Epithelial cell of esophagus (primary cell): ENCODE measurements at regions not wholly inside any gene's neighbourhood (a gene's known extent, or its start where the extent isn't known, plus 50 kb on each side); places are given as distances from the start of the nearest gene placed in this dataset.
A peak's percentile ranks its signal among the peaks of the same experiment; 100 is the strongest.

ENCODE experiments used
- DNase-seq: peaks from one replicate; pipeline ENCODE4 v3.0.0; 2010; ENCODE audit warnings: low read depth
- H3K4me3 ChIP-seq: 2 replicates; pipeline ENCODE4 v1.5.1; 2011; ENCODE audit warnings: mild to moderate bottlenecking, low read length, control low read depth
- CTCF ChIP-seq: IDR thresholded peaks from 2 replicates; pipeline ENCODE4 v1.5.1; 2011; ENCODE audit warnings: low read depth, mild to moderate bottlenecking, low read length, control low read depth, inconsistent platforms; ENCODE audit not compliant: insufficient read depth; ENCODE audit errors: missing control alignments

GRCh38 chr3:190768891-190769290 lies 93.6 kb downstream of the GMNC start:
- no peak for DNase-seq
- no peak for TF ChIP-seq CTCF
- no peak overlapping the region for H3K4me3 ChIP-seq

GRCh38 chr3:190767851-190768250 lies 94.6 kb downstream of the GMNC start:
- no peak for DNase-seq
- no peak overlapping the region for H3K4me3 ChIP-seq
- TF ChIP-seq CTCF = no peak

- H3K4me3 ChIP-seq = no peak overlapping the region
- TF ChIP-seq CTCF = no peak
- DNase-seq = no peak
These were observed 98.0 kb downstream of the GMNC start for GRCh38 chr3:190764231-190765134.

GRCh38 chr3:190762801-190763200 lies 99.7 kb downstream of the GMNC start:
- no peak for TF ChIP-seq CTCF
- DNase-seq = no peak
- no peak overlapping the region for H3K4me3 ChIP-seq

- no peak for TF ChIP-seq CTCF
- H3K4me3 ChIP-seq = no peak overlapping the region
- DNase-seq = peak; percentile 4
These were observed 114.9 kb downstream of the GMNC start for GRCh38 chr3:190747571-190747970.

- DNase-seq = no peak
- no peak for TF ChIP-seq CTCF
- no peak overlapping the region for H3K4me3 ChIP-seq
These were observed 115.5 kb downstream of the GMNC start for GRCh38 chr3:190746986-190747385.

- DNase-seq = no peak
- TF ChIP-seq CTCF = no peak
- no peak overlapping the region for H3K4me3 ChIP-seq
These were observed 116.0 kb downstream of the GMNC start for GRCh38 chr3:190746531-190746930.
